ENCODE measurements at regions not wholly inside any gene's neighbourhood (a gene's known extent, or its start where the extent isn't known, plus 50 kb on each side); places are given as distances from the start of the nearest gene placed in this dataset.

DNA sequence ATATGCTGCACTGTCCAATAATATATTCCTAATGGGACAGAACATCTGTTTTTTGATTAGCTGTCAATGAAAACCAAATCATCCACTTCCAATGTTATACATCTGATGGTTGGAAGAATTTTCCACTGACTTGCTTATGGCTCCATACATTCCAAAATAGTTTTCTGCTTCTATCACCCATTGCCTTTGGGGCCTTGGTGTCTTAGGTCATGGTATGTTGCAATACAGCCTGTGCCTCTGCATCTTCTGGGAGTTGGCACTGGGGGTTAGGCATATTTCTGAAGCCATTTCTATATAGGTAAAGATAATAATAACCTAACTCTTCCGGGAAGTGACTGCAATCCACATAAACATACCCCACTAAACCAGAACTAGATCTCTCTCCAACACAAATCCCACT lies 53.2 kb upstream of the NR3C2 start:
- DNase-seq = no peak
- intact Hi-C loops (cut with DNase I) = no loop called here
- no peak for TF ChIP-seq CTCF (IDR thresholded peaks at IDR 0.05; ENCODE audit: borderline replicate concordance, extremely low read depth, insufficient read depth)
- FAIRE-seq = no peak
- no peaks in the 10 kb centered on the region for H3K4me1 ChIP-seq (ENCODE audit: control insufficient read depth in 2 of 3, insufficient read depth in 2 of 3, low read depth in 1 of 3, low read length in 3 of 3)
- no peak overlapping the region for H3K27ac ChIP-seq (ENCODE audit: low read depth in 2 of 2, low read length in 2 of 2)
- no peaks in the 10 kb centered on the region for H3K27me3 ChIP-seq (ENCODE audit: control insufficient read depth, insufficient read depth, low read length)
- no peak overlapping the region for H3K9ac ChIP-seq (ENCODE audit: low read length in 3 of 3)
- H3K9me3 ChIP-seq (ENCODE audit: control insufficient read depth in 2 of 3, insufficient read depth in 1 of 3, low read length in 3 of 3) = no peaks in the 10 kb centered on the region
- H3K36me3 ChIP-seq (ENCODE audit: control insufficient read depth in 2 of 3, insufficient read depth in 3 of 3, low read length in 3 of 3) = no peaks in the 10 kb centered on the region
- no peak overlapping the region for H3K4me3 ChIP-seq (ENCODE audit: low read length in 3 of 3)
